ENCODE measurements at regions not wholly inside any gene's neighbourhood (a gene's known extent, or its start where the extent isn't known, plus 50 kb on each side); places are given as distances from the start of the nearest gene placed in this dataset.
"Not testable (repeated sequence)": the region's sequence is repeated elsewhere in the genome, so short reads cannot be mapped to it uniquely, and the experiment has no call there.

GRCh38 chr11:54927704-54928103, 221.1 kb downstream of the OR4A5 start:
- POLR2A ChIA-PET, result no interaction called here
- no peak overlapping the region for H3K27ac Mint-ChIP-seq
- DNase-seq, result no peak
- H3K4me3 Mint-ChIP-seq, result no peak overlapping the region
- H3K27me3 Mint-ChIP-seq, result no peaks in the 10 kb centered on the region
- no peaks in the 10 kb centered on the region for H3K4me1 Mint-ChIP-seq (ENCODE audit: low read depth)
- CTCF ChIA-PET, result interaction anchor here (1.6 kb wide), 1 partner anchor 14 kb away, joined by 3 read pairs; no protein-coding TSS in a partner anchor
- TF ChIP-seq CTCF (IDR thresholded peaks at IDR 0.05), result no peak
- intact Hi-C loops (cut with micrococcal nuclease), result no loop called here
- peaks cover 47% of the 10 kb centered on the region for H3K9me3 Mint-ChIP-seq
- no peak for ATAC-seq
- H3K36me3 Mint-ChIP-seq (ENCODE audit: low read depth), result peaks cover 6% of the 10 kb centered on the region

- ATAC-seq (no peak), DNase-seq (no peak)
- Mint-ChIP-seq H3K4me3 (no peak overlapping the region), H3K27me3 (no peaks in the 10 kb centered on the region), H3K4me1 (ENCODE audit: low read depth) (no peaks in the 10 kb centered on the region), H3K9me3 (peaks cover 47% of the 10 kb centered on the region), H3K27ac (no peak overlapping the region), H3K36me3 (ENCODE audit: low read depth) (peaks cover 7% of the 10 kb centered on the region)
- no peak for TF ChIP-seq CTCF (IDR thresholded peaks at IDR 0.05)
- POLR2A ChIA-PET, result no interaction called here
- intact Hi-C loops (cut with micrococcal nuclease), result no loop called here
- CTCF ChIA-PET, result no interaction called here
These were observed 224.3 kb downstream of the OR4A5 start for GRCh38 chr11:54930930-54931329.

- Mint-ChIP-seq H3K4me3 (no peak overlapping the region), H3K9me3 (peaks cover 17% of the 10 kb centered on the region), H3K36me3 (ENCODE audit: low read depth) (no peaks in the 10 kb centered on the region), H3K27me3 (no peaks in the 10 kb centered on the region), H3K4me1 (ENCODE audit: low read depth) (no peaks in the 10 kb centered on the region), H3K27ac (no peak overlapping the region)
- TF ChIP-seq CTCF (IDR thresholded peaks at IDR 0.05), result no peak
- DNase-seq (no peak), ATAC-seq (no peak)
- intact Hi-C loops (cut with micrococcal nuclease), result no loop called here
- CTCF ChIA-PET, result no interaction called here
- POLR2A ChIA-PET, result no interaction called here
These were observed 237.6 kb downstream of the OR4A5 start for GRCh38 chr11:54944211-54944610.

GRCh38 chr11:54946424-54946823, 239.8 kb downstream of the OR4A5 start:
- POLR2A ChIA-PET, result no interaction called here
- ATAC-seq (no peak), DNase-seq (no peak)
- no peak overlapping the region for H3K4me3 Mint-ChIP-seq
- peaks cover 17% of the 10 kb centered on the region for H3K9me3 Mint-ChIP-seq
- intact Hi-C loops (cut with micrococcal nuclease), result no loop called here
- H3K4me1 Mint-ChIP-seq (ENCODE audit: low read depth), result no peaks in the 10 kb centered on the region
- no peak for TF ChIP-seq CTCF (IDR thresholded peaks at IDR 0.05)
- no peak overlapping the region for H3K27ac Mint-ChIP-seq
- H3K36me3 Mint-ChIP-seq (ENCODE audit: low read depth), result no peaks in the 10 kb centered on the region
- no peaks in the 10 kb centered on the region for H3K27me3 Mint-ChIP-seq
- CTCF ChIA-PET, result no interaction called here

- CTCF ChIA-PET; intact Hi-C loops (cut with micrococcal nuclease); H3K36me3 Mint-ChIP-seq (ENCODE audit: low read depth); ATAC-seq; H3K4me3 Mint-ChIP-seq; H3K4me1 Mint-ChIP-seq (ENCODE audit: low read depth); H3K27me3 Mint-ChIP-seq; POLR2A ChIA-PET; H3K27ac Mint-ChIP-seq; DNase-seq: not testable (repeated sequence)
- H3K9me3 Mint-ChIP-seq, result peaks cover 14% of the 10 kb centered on the region
These were observed 240.5 kb downstream of the OR4A5 start for GRCh38 chr11:54947175-54947574.

GRCh38 chr11:54979375-54979774, 272.7 kb downstream of the OR4A5 start:
- Mint-ChIP-seq H3K4me1 (ENCODE audit: low read depth) (no peaks in the 10 kb centered on the region), H3K9me3 (peaks cover 41% of the 10 kb centered on the region), H3K27ac (no peak overlapping the region), H3K36me3 (ENCODE audit: low read depth) (peaks cover 3% of the 10 kb centered on the region), H3K27me3 (no peaks in the 10 kb centered on the region), H3K4me3 (no peak overlapping the region)
- ChIA-PET CTCF (no interaction called here), POLR2A (no interaction called here)
- DNase-seq (no peak), ATAC-seq (no peak)
- intact Hi-C loops (cut with micrococcal nuclease), result no loop called here
- TF ChIP-seq CTCF (IDR thresholded peaks at IDR 0.05), result no peak
